ENCODE measurements at regions not wholly inside any gene's neighbourhood (a gene's known extent, or its start where the extent isn't known, plus 50 kb on each side); places are given as distances from the start of the nearest gene placed in this dataset.
"Not testable (repeated sequence)": the region's sequence is repeated elsewhere in the genome, so short reads cannot be mapped to it uniquely, and the experiment has no call there.

- peak; percentile 72 for DNase-seq (ENCODE audit: low spot score)
These were observed 185.2 kb downstream of the AVL9 start for GRCh38 chr7:32680259-32681173.

- no peak for DNase-seq (ENCODE audit: low spot score)
These were observed 183.9 kb downstream of the AVL9 start for GRCh38 chr7:32679192-32679591.

GRCh38 chr7:32677593-32677992, 182.3 kb downstream of the AVL9 start:
- DNase-seq (ENCODE audit: low spot score) = no peak

GRCh38 chr7:32676249-32676941, 181.1 kb downstream of the AVL9 start:
- DNase-seq (ENCODE audit: low spot score) = no peak

- no peak for DNase-seq (ENCODE audit: low spot score)
These were observed 178.1 kb downstream of the AVL9 start for GRCh38 chr7:32673275-32673983.

- peak; percentile 93 for DNase-seq (ENCODE audit: low spot score)
These were observed 175.1 kb downstream of the AVL9 start for GRCh38 chr7:32670110-32671025.

GRCh38 chr7:32669173-32669870, 174.0 kb downstream of the AVL9 start:
- peak; percentile 97 for DNase-seq (ENCODE audit: low spot score)

GRCh38 chr7:32668387-32669097, 173.3 kb downstream of the AVL9 start:
- peak; percentile 84 for DNase-seq (ENCODE audit: low spot score)

GRCh38 chr7:32667586-32667985, 172.3 kb downstream of the AVL9 start:
- not testable (repeated sequence) for DNase-seq (ENCODE audit: low spot score)

- not testable (repeated sequence) for DNase-seq (ENCODE audit: low spot score)
These were observed 168.5 kb downstream of the AVL9 start for GRCh38 chr7:32663805-32664211.

- DNase-seq (ENCODE audit: low spot score) = not testable (repeated sequence)
These were observed 167.2 kb downstream of the AVL9 start for GRCh38 chr7:32662509-32662908.

GRCh38 chr7:32661929-32662328, 166.6 kb downstream of the AVL9 start:
- DNase-seq (ENCODE audit: low spot score) = no peak

- no peak for DNase-seq (ENCODE audit: low spot score)
These were observed 166.2 kb downstream of the AVL9 start for GRCh38 chr7:32661501-32661900.

- no peak for DNase-seq (ENCODE audit: low spot score)
These were observed 165.6 kb downstream of the AVL9 start for GRCh38 chr7:32660936-32661335.

- no peak for DNase-seq (ENCODE audit: low spot score)
These were observed 164.6 kb downstream of the AVL9 start for GRCh38 chr7:32659853-32660252.

- DNase-seq (ENCODE audit: low spot score) = peak; percentile 68
These were observed 163.2 kb downstream of the AVL9 start for GRCh38 chr7:32658467-32658869.

- peak; percentile 80 for DNase-seq (ENCODE audit: low spot score)
These were observed 162.7 kb downstream of the AVL9 start for GRCh38 chr7:32658034-32658433.

- not testable (repeated sequence) for DNase-seq (ENCODE audit: low spot score)
These were observed 159.3 kb downstream of the AVL9 start for GRCh38 chr7:32654549-32654948.

- not testable (repeated sequence) for DNase-seq (ENCODE audit: low spot score)
These were observed 155.1 kb downstream of the AVL9 start for GRCh38 chr7:32650356-32650755.

Data from kidney tubule cell (primary cell).